ENCODE measurements at regions not wholly inside any gene's neighbourhood (a gene's known extent, or its start where the extent isn't known, plus 50 kb on each side); places are given as distances from the start of the nearest gene placed in this dataset.

- in situ Hi-C loops (cut with MboI; ENCODE audit: low sequenced_read_pairs) = no loop called here
Observed at GRCh38 chrX:107559506-107559905, 68.8 kb upstream of the PRPS1 start.

- in situ Hi-C loops (cut with MboI; ENCODE audit: low sequenced_read_pairs) = no loop called here
Observed at GRCh38 chrX:107560041-107560440, 68.3 kb upstream of the PRPS1 start.

DNA sequence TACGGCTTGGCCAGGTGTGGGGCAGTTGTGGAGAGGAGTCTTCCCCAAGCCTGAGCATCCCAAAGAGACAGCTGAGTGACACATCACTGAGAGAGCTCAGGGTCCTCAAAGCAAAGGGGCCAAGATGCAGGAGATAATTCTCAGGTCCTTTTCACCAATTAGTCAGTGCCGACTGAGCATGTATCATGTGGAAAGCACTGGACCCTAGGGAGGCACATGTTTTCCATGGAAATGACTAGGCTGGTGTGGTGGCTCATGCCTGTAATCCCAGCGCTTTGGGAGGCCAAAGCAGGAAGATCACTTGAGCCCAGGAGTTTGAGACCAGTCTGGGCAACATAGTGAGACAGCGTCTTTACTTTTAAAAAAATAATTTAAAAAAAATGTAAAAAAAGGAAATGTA lies 67.3 kb upstream of the PRPS1 start:
- in situ Hi-C loops (cut with MboI; ENCODE audit: low sequenced_read_pairs) = no loop called here

GRCh38 chrX:107561468-107562215 lies 66.7 kb upstream of the PRPS1 start:
- in situ Hi-C loops (cut with MboI; ENCODE audit: low sequenced_read_pairs) = no loop called here

DNA sequence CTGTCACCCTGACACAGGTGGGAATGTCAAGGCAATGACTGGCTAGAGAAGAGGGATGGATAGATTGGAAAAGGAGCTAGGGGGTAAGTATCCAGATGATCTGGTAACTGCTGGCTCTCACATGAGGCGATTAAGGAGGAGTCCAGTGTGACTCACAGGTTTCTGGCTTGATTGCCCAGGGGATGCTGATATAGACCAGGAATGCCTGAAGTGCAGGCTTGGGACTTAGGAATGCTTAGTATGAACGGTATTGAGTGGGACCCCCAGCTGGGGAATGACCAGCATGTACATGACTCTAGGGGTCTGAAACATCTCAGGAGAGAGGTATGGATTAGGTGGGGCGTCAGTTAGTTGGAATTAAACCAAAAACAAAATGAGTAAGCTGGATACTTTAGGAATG lies 65.8 kb upstream of the PRPS1 start:
- in situ Hi-C loops (cut with MboI; ENCODE audit: low sequenced_read_pairs) = no loop called here

DNA sequence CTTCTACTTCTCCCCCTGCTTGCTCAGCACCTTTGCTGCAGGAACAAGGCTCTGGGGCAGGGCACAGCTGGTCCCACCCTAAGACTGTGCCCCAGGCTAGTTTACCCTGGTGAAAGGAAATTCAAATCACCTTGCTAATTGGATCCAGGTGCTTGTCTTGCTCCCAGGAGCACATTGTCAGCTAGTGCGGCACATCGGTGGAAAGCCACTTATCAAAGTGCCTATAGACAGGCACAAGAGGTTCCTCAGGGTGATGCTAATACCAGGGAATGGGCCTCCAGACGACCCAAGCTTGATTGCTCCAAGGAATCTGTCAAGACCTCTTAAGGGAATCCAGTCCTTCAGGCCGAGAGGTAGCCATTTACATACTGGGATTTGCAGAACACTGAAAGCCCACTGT lies 64.5 kb upstream of the PRPS1 start:
- in situ Hi-C loops (cut with MboI; ENCODE audit: low sequenced_read_pairs) = no loop called here

DNA sequence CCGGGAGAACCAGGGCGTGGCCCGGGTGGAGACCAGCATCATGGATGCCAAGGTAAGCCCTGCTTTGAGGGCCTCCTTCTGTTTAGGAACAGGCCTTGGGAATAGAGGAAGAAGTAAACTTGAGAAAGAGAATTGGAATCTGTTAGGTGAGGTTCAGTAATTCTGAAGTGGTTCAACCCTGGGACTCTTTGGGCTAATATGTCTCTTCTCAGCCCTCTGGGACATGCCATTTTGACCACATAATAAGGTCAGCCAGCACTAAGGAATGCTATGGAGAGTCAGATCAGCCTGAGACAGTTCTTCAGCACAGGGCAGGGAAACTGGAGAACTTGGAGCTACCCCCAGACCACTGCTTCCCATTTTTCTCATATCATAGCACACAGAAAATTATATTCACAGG lies 63.3 kb upstream of the PRPS1 start:
- in situ Hi-C loops (cut with MboI; ENCODE audit: low sequenced_read_pairs) = no loop called here

GRCh38 chrX:107565931-107566603 lies 62.2 kb upstream of the PRPS1 start:
- in situ Hi-C loops (cut with MboI; ENCODE audit: low sequenced_read_pairs) = no loop called here

GRCh38 chrX:107566604-107567262 lies 61.6 kb upstream of the PRPS1 start:
- in situ Hi-C loops (cut with MboI; ENCODE audit: low sequenced_read_pairs) = no loop called here

GRCh38 chrX:107567370-107567769 lies 60.9 kb upstream of the PRPS1 start:
- in situ Hi-C loops (cut with MboI; ENCODE audit: low sequenced_read_pairs) = no loop called here

GRCh38 chrX:107571296-107571998 lies 56.9 kb upstream of the PRPS1 start:
- in situ Hi-C loops (cut with MboI; ENCODE audit: low sequenced_read_pairs) = no loop called here

- in situ Hi-C loops (cut with MboI; ENCODE audit: low sequenced_read_pairs) = no loop called here
Observed at GRCh38 chrX:107573016-107573415, 55.3 kb upstream of the PRPS1 start.

DNA sequence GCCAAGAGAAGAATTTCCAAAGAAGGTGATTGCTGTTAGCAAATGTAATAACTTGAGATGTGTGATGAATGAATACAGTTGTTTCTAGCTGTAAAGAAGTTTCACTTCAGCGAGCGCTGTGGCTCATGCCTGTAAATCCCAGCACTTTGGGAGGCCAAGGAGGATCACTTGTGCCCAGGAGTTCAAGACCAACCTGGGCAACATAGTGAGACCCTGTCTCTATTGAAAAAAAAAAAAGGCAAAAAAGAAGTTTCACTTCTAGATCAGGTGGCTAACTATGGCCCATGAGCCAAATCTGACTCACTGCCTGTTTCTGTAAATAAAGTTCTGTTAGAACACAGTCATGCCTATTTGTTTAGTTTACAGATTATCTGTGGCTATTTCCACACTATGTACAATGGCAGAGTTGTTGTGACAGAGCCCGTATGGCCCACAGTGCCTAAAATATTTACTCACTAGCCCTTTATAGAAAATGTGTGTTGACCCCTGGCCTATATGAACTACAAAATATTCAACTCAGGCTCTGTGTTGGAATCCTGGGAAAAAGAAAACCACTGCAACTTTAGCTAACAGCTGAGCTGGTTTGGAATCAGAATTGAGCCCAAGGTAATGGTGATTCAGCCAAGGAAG lies 54.1 kb upstream of the PRPS1 start:
- in situ Hi-C loops (cut with MboI; ENCODE audit: low sequenced_read_pairs) = no loop called here

DNA sequence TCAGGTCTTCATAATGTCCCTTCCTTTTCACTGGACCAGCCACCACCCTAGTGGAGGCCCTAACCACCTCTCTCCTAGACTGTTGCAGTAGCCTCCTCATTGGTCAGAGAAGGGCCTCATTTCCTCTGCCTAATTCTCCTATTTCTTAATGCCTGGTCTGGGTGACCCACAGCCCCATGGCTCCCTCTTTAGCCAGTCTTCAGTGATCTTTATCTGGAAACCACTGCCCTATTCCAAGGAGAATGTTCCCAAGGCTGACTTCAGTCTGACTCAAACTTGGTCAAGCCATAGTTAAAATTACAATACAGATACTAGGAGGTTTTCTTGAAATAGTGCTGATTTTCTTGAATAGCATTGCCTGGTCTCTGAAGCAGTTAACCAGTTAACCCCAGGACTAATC lies 53.6 kb upstream of the PRPS1 start:
- in situ Hi-C loops (cut with MboI; ENCODE audit: low sequenced_read_pairs) = no loop called here

DNA sequence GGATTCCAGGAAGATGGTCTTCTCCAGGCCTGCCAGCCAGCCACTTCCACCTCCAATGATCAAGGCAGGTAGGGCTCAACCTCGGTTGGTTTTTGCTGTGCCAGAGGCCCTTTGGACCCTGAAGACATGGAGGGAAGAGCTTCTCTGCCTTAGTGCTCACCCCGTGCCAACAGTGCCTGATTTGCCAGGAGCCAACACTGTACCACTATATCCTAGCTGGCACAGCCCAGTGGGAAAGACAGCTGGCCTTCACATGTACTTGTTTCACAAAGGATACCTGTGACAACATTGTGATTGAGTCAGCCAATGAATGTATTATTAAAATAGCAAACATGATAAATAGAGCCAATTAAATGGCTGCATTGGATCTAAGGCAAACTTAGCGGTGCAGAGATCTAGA lies 51.9 kb upstream of the PRPS1 start:
- in situ Hi-C loops (cut with MboI; ENCODE audit: low sequenced_read_pairs) = no loop called here

- in situ Hi-C loops (cut with MboI; ENCODE audit: low sequenced_read_pairs) = no loop called here
Observed at GRCh38 chrX:107576841-107577240, 51.5 kb upstream of the PRPS1 start.

GRCh38 chrX:107577933-107578332 lies 50.4 kb upstream of the PRPS1 start:
- in situ Hi-C loops (cut with MboI; ENCODE audit: low sequenced_read_pairs) = no loop called here

Measured in HL-60/S4 (cell line).